ENCODE measurements at regions not wholly inside any gene's neighbourhood (a gene's known extent, or its start where the extent isn't known, plus 50 kb on each side); places are given as distances from the start of the nearest gene placed in this dataset.

DNA sequence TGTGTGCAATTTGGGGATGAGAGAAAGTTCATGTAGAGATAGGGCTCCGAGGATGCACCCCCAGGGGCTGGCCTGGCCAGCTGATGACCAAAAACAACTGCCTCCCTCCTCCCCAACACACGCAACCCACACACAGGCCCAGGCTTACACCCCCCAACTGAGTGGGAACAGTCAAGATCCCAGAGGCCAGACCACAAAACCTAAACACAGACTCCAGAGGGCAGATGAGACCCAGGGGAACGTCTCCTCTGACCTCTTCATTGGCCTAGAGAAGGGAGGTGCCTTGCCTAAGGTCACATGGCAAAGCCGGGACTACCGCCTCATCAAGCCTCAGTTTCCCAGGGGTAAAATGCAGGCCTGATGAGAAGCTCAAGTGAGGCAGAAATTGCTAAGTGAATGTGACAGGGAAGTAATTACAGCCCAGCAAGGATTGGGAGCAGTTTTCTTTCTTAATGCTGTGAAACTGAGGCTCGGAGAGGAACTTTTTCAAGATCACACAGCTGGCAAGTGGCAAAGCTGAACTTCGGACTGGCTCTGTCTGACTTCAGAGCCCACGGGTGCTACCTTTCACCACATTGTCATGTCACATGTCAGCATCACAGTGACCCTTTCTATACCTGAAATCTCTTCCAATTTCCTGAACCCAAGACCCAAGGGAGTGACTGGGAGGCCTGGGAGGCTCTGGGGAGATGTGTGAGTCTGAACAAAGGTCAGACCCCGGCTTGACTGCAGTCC lies 69.9 kb upstream of the WNT11 start:
- DNase-seq = no peak

DNA sequence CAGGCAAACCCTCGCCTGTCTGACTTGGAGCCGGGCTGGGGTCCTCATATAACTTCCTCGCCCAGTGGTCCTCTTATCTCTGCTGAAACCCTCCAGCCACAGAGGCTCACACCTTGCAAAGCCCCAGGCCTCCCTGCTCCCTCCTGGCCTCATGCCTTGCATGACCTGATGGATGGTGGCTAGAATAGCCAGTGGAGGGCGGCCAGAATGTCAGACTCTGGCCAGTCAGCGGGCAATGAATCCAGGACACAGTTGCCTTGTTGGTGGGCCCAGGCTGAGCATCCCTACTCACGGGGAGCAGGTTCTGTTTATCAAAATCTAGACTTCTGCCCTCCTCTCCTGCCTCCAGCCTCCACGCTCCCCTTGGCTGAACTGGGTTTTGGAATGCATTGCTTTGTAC lies 69.1 kb upstream of the WNT11 start:
- DNase-seq = no peak

GRCh38 chr11:76271068-76271467 lies 64.8 kb upstream of the WNT11 start:
- DNase-seq = no peak

DNA sequence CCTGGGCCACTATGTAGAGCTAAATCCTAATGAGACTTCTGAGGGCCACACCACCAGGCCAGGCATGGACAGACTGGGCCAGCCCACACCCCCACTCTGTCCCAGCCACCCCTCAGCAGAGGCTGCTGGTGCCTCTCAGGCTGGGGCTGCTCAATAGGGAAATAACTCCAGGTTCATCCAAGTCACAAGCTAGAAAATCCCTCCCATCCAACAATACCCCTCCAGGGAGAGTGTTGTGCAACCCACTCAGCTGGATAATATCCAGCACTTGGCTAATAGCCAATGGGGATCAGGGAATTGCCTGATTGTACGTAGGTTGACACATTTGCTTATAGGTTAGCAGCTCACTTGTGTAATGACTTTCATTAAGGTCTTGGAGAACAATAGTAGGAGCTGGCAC lies 64.1 kb upstream of the WNT11 start:
- DNase-seq = no peak

GRCh38 chr11:76269661-76270261 lies 63.5 kb upstream of the WNT11 start:
- DNase-seq = no peak

DNA sequence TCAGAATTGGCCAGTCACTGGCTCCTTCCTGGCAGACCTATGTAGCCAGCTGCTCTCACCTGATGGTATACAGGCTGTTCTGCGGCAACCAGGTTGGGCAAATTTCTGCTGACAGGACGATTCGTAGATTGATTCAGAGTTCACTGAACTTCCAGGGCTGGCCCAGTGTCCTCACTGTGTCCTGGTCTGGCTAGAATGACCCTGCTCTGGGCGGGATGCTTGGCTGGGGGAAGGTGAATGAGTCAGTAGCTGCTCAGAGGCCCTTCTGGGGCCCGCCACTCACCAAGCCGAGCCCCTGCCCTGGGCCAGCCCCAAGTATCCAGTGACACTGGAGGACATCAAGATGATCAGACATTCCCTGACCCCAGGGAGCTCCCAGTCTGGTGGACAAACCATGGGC lies 62.9 kb upstream of the WNT11 start:
- DNase-seq = no peak

DNA sequence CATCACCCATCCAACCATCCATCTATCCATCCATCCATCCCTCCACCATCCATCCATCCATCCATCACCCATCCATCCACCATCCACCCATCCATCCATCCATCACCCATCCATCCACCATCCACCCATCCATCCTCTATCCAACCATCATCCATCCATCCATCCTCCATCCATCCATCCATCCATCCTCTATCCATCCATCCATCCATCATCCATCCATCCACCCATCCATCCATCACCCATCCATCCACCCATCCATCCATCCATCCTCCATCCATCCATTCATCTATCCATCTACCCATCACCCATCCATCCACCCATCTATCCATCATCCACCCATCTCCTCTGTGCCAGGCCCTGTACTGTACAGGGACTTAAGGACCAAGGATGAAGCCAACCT lies 62.2 kb upstream of the WNT11 start:
- no peak for DNase-seq

DNA sequence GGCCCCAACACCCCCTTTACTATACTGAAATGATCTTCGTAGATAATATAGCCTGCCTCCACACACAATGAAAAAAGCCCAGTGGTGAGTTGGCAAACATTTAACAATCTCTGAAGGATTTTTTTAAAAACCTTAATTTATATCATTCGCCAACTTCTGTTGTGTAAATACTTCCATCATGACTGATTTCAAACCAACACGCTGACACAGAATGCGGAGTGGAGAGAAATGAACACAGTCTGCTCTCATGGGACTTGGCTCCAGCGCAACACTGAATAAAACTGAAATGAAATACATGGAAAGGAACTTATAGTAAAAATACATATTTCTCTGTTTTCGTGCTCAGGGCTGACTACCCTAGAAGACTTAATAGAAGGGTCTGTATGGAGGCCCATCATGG lies 61.3 kb upstream of the WNT11 start:
- DNase-seq = no peak

- no peak for DNase-seq
Observed at GRCh38 chr11:76266286-76267100, 60.2 kb upstream of the WNT11 start.

DNA sequence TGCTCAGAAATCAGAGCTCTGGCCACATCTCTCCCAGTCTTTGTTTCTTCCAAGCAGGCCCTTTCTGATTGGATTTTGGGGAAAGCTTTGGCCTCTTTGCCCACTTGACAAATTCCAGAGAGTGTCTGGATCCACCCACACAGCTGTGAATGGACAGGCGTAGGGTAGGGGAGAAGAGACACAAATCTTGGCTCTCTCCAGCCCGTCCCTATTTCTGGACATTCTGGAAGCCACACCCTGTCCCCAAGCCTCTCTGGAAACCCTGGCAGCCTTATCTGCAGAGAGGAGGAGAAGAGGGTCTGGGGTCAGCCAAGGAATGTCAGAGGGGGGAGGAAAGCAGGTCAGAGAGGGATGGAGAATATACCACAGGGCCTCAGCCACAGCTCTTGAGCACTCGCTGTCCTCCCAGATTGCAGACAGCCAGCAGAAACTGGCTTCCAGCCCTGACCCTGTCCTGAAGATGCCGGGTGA lies 59.5 kb upstream of the WNT11 start:
- no peak for DNase-seq

- no peak for DNase-seq
Observed at GRCh38 chr11:76263657-76264056, 57.4 kb upstream of the WNT11 start.

GRCh38 chr11:76263166-76263565 lies 56.9 kb upstream of the WNT11 start:
- DNase-seq = no peak

DNA sequence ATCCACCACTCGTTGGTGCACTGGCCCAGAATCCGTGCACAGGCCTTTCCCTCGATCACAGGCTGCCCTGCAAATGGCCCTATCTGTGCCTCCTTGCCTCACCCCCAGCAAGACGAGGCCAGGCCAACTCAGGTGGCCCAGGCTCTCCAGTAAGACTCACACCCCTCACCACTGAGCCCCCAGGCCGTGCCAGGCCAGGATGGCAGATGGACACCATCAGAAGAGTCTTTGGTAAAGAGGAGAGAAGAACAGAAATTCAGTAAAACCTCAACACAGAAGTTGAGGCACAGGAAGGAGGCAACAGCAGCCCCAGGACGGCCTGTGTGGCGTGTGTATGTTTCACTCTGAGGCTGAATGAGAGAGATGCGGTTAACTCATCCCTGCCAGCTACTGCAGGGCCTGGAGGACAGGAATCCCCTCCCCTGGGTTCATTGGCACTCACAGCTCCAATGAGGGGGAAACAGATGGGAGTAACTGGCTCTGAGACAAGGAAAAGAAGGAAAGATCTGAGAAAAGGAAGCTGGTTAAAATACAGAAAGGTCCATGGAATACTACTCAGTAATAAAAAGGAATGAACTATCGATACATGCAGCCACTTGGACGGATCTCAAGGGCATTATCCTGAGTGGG lies 54.1 kb upstream of the WNT11 start:
- DNase-seq = no peak

GRCh38 chr11:76259299-76259908 lies 53.1 kb upstream of the WNT11 start:
- DNase-seq = no peak

DNA sequence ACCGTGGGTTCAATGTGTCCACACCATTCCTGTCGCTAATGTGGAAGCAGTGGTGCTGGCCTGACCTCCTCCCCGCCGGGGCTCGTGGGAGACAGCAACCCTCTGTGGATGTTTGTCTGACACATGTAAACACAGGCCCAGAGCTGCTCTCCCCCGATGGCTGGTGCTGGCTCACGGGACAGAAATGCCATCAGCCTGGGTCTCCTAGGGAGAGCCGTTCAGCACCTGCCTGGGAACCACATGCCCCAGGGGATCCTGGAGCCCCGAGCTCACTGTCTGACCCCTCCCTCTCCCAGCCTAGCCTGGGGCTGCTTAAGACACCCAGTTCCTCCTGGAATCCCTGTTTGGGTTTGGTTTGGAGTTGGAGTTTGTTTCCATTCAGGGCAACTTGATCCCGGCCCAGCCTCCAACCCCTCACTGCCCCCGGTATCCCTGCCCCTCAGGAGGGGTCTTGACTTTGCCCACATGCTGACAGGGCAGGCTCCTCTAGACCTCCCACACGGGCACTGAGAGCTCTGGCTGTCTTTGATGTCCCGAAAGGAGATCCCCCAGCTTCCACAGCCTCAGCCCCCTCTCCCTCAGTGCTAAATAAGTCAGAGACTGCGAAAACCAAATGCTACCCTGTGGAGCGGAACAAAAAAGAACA lies 50.9 kb upstream of the WNT11 start:
- DNase-seq = no peak

GRCh38 chr11:76256448-76256847 lies 50.1 kb upstream of the WNT11 start:
- no peak for DNase-seq

Measured in NCI-H748 treated with DMSO at 0.1 percent for 48 hours (cell line).